K562 (cell line): ENCODE measurements at regions not wholly inside any gene's neighbourhood (a gene's known extent, or its start where the extent isn't known, plus 50 kb on each side); places are given as distances from the start of the nearest gene placed in this dataset.
A peak's percentile ranks its signal among the peaks of the same experiment; 100 is the strongest.

Experiments
- ATAC-seq: fragments of 200-7000 bp; cut with Tn5 transposase; 3 replicates; pipeline ENCODE4 v1.9.1; 2020; ENCODE audit warnings: moderate library complexity
- BruUV-seq: library from RNA; stranded (reverse); fragments of 400-500 nt; replicated peaks from 2 replicates; lab custom pipeline; 2021; lab: Mats Ljungman, UMichigan
- CTCF ChIA-PET: fragments of 300-600 bp; formaldehyde crosslinking; extraction: SDS; loops from one replicate; lab custom pipeline; 2021; ENCODE audit warnings: low intra/inter-chr PET ratio; lab: Yijun Ruan, JAX
- POLR2A ChIA-PET: fragments of 300-600, 350-650 bp; sonication (Branson Sonifier 250); formaldehyde crosslinking; extraction: SDS; loops from one replicate; lab custom pipeline; 2021; ENCODE audit warnings: antibody characterized with exemption, inconsistent platforms; lab: Yijun Ruan, JAX
- DNase-seq, 4 experiments: peaks; one replicate each; pipeline versions ENCODE4 v3.0.0 to v3.0.0-alpha.2; 2011 to 2018; ENCODE audit warnings: low spot score in 3 of 4, mixed read lengths in 3 of 4; ENCODE audit errors: extremely low read depth in 1 of 4
- FAIRE-seq: peaks from 2 replicates; lab custom pipeline; 2011; peaks lifted over from hg19 to GRCh38; lab: Jason Lieb, UNC
- H2AFZ ChIP-seq: 2 replicates; pipeline ENCODE4 v1.6.0; 2011; ENCODE audit warnings: low read depth, low read length, control low read depth, inconsistent platforms
- H3K27ac ChIP-seq: fragments of 200-600 bp; 3 replicates; pipeline ENCODE4 v1.8.0; 2011; ENCODE audit warnings: low read depth, mild to moderate bottlenecking, control low read depth, inconsistent platforms, low read length, moderate library complexity, mixed read lengths; ENCODE audit errors: extremely low read depth
- H3K27me3 ChIP-seq, 2 experiments: fragments of 300-600 bp in 1 of 2; 2 replicates in 1 of 2; 3 replicates in 1 of 2; pipeline versions ENCODE4 v1.6.0 to v1.8.0; 2011; ENCODE audit warnings: inconsistent platforms in 2 of 2, low read length in 2 of 2, mild to moderate bottlenecking in 1 of 2, mixed read lengths in 1 of 2, moderate library complexity in 1 of 2; ENCODE audit not compliant: control insufficient read depth in 2 of 2, insufficient read depth in 2 of 2
- H3K36me3 ChIP-seq: fragments of 300-600 bp; 3 replicates; pipeline ENCODE4 v1.8.0; 2011; ENCODE audit warnings: mild to moderate bottlenecking, low read length, inconsistent platforms; ENCODE audit not compliant: control insufficient read depth, insufficient read depth
- H3K4me1 ChIP-seq, 2 experiments: fragments of 200-600 bp in 1 of 2; replicated peaks in 1 of 2; 2 replicates in 1 of 2; 3 replicates in 1 of 2; pipeline versions ENCODE4 v1.5.1 to v1.8.0; 2011; ENCODE audit warnings: inconsistent platforms in 2 of 2, low read length in 2 of 2, mild to moderate bottlenecking in 1 of 2, mixed read lengths in 1 of 2, moderate library complexity in 1 of 2; ENCODE audit not compliant: control insufficient read depth in 2 of 2, insufficient read depth in 2 of 2
- H3K4me2 ChIP-seq: 2 replicates; pipeline ENCODE4 v1.6.1; 2011; ENCODE audit warnings: low read length, control low read depth, inconsistent platforms, mixed read lengths; ENCODE audit not compliant: insufficient read depth
- H3K4me3 ChIP-seq: fragments of 200-600 bp; sonication (generic), shearing (Covaris generic); 2 replicates; pipeline ENCODE4 v1.5.1; 2016; ENCODE audit warnings: control low read depth, inconsistent platforms
- H3K79me2 ChIP-seq: fragments of 200-600 bp; 3 replicates; pipeline ENCODE4 v1.8.0; 2011; ENCODE audit warnings: low read length, inconsistent platforms; ENCODE audit not compliant: control insufficient read depth, insufficient read depth
- H3K9ac ChIP-seq, 2 experiments: 2 replicates each; pipeline versions ENCODE4 v1.6.0 to v1.6.1; 2011; ENCODE audit warnings: low read depth in 2 of 2, low read length in 2 of 2, control low read depth in 1 of 2, inconsistent platforms in 1 of 2, mild to moderate bottlenecking in 1 of 2, mixed read lengths in 1 of 2; ENCODE audit not compliant: insufficient read depth in 1 of 2
- H3K9me1 ChIP-seq: one replicate; pipeline ENCODE4 v1.6.0; 2011; ENCODE audit warnings: inconsistent platforms, mild to moderate bottlenecking, low read length, moderate library complexity; ENCODE audit not compliant: control insufficient read depth, insufficient read depth
- H3K9me3 ChIP-seq: replicated peaks from 2 replicates; pipeline ENCODE4 v1.5.1; 2011; ENCODE audit warnings: low read depth, low read length, inconsistent platforms; ENCODE audit not compliant: control insufficient read depth, insufficient read depth
- H4K20me1 ChIP-seq: replicated peaks from 2 replicates; pipeline ENCODE4 v1.6.1; 2011; ENCODE audit warnings: low read length, inconsistent platforms, mixed read lengths; ENCODE audit not compliant: control insufficient read depth, insufficient read depth
- ARID1B ChIP-seq: fragments of 450-650 bp; IDR thresholded peaks from 2 replicates; pipeline ENCODE4 v1.6.1; 2016; ENCODE audit warnings: antibody characterized with exemption, mild to moderate bottlenecking, inconsistent platforms
- CCNT2 ChIP-seq: IDR thresholded peaks from 2 replicates; pipeline ENCODE4 v1.6.1; 2011; ENCODE audit warnings: borderline replicate concordance, low read depth, mild to moderate bottlenecking, moderate library complexity, mixed read lengths, low read length; ENCODE audit not compliant: insufficient read length; ENCODE audit errors: extremely low read depth
- MTA3 ChIP-seq: fragments of 450-650 bp; formaldehyde crosslinking; IDR thresholded peaks from 2 replicates; pipeline ENCODE4 v1.6.1; 2017; ENCODE audit warnings: mild to moderate bottlenecking, borderline replicate concordance
- MYC ChIP-seq, 2 experiments: fragments of 250-450 bp in 1 of 2; sonication (Bioruptor Pico) in 1 of 2; IDR thresholded peaks; 2 replicates each; pipeline versions ENCODE4 v1.5.1 to v1.6.1; 2012 to 2021; ENCODE audit warnings: low read depth in 2 of 2, borderline replicate concordance in 1 of 2, improper control_type of control experiment in 1 of 2, low read length in 1 of 2, mild to moderate bottlenecking in 1 of 2, moderate library complexity in 1 of 2
- MYNN ChIP-seq, 2 experiments: sonication (generic); formaldehyde crosslinking in 1 of 2; IDR thresholded peaks; 2 replicates each; pipeline versions ENCODE4 v1.5.0 to v1.6.1; 2016 to 2020; ENCODE audit warnings: antibody characterized with exemption in 1 of 2, missing genetic modification reagents in 1 of 2
- NR2C1 ChIP-seq, 2 experiments: fragments of 450-650 bp; IDR thresholded peaks; 2 replicates each; pipeline ENCODE4 v1.6.1; 2017; ENCODE audit warnings: mild to moderate bottlenecking in 2 of 2, antibody characterized with exemption in 1 of 2, inconsistent platforms in 1 of 2, missing compliant biosample characterization in 1 of 2, missing genetic modification characterization in 1 of 2
- RAD21 ChIP-seq, 2 experiments: fragments of 250-450 bp in 1 of 2; fragments of 450-650 bp in 1 of 2; sonication (Bioruptor Pico) in 1 of 2; formaldehyde crosslinking in 1 of 2; IDR thresholded peaks in 1 of 2; conservative IDR thresholded peaks in 1 of 2; 2 replicates each; pipeline versions ENCODE4 v1.4.0 to v1.8.0; 2020 to 2022; ENCODE audit warnings: mild to moderate bottlenecking in 2 of 2, moderate library complexity in 1 of 2
- XRCC4 ChIP-seq: IDR thresholded peaks from one replicate; pipeline ENCODE4 v1.6.1; 2011; ENCODE audit not compliant: insufficient read depth, insufficient read length; ENCODE audit errors: extremely low read depth
- ZBED1 ChIP-seq: IDR thresholded peaks from 2 replicates; pipeline ENCODE4 v1.6.1; 2014
- WGBS: fragments of 100-300 bp; shearing (Covaris generic); methylation state at CpG from one replicate; pipeline ENCODE4 v1.1.6; 2016; ENCODE audit warnings: low coverage, mixed read lengths; ENCODE audit not compliant: insufficient coverage; ENCODE audit errors: missing lambda C conversion rate; 5-methylcytosine and 5-hydroxymethylcytosine counted together
- in situ Hi-C: fragments of 300-500 bp; cut with MboI; formaldehyde crosslinking; loops from 4 replicates; pipeline ENCODE4 v1.15.0; 2018; ENCODE audit warnings: inconsistent platforms, mixed read lengths
- intact Hi-C: fragments of 100-400 bp; cut with micrococcal nuclease; formaldehyde crosslinking; loops from 2 replicates; pipeline ENCODE4 v1.14.2; 2022
- TF ChIP-seq, protein P1 (sequence below): sonication (generic); formaldehyde crosslinking; IDR thresholded peaks from 2 replicates; pipeline ENCODE4 v1.9.0; 2022; ENCODE audit warnings: mild to moderate bottlenecking, missing genetic modification reagents
- TF ChIP-seq, protein P2 (sequence below): fragments of 450-650 bp; IDR thresholded peaks from 2 replicates; pipeline ENCODE4 v1.6.1; 2016; ENCODE audit warnings: antibody characterized with exemption
- TF ChIP-seq, protein P3 (sequence below), 3 experiments: IDR thresholded peaks in 2 of 3; conservative IDR thresholded peaks in 1 of 3; 2 replicates each; pipeline ENCODE4 v1.5.1; 2011 to 2012; ENCODE audit warnings: low read length in 3 of 3, mild to moderate bottlenecking in 3 of 3, control low read depth in 2 of 3, improper control_type of control experiment in 1 of 3, inconsistent platforms in 1 of 3, low read depth in 1 of 3, mixed read lengths in 1 of 3, moderate library complexity in 1 of 3; ENCODE audit not compliant: insufficient read depth in 2 of 3

DNA sequence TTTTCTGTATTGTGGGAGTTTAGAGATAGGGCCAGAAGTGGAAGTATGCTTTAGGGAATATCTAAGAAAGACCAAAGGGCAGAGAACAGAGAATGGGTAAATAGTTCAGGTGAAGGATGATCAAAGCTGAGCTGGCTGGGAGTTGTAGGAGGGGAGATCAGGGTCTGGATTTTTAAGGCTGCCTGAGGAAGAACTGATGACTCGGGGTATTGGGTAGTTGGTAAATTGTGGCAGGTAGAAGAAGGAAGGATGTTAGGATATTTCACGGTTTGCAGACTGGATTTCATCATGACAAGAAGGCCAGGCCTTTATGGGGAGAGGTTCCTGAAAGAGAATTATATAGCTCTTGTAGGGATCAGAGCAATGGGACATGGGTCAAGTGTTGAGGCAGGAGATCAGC is 492.9 kb downstream of the UTRN start (continued):
- TF ChIP-seq, protein P1, sequence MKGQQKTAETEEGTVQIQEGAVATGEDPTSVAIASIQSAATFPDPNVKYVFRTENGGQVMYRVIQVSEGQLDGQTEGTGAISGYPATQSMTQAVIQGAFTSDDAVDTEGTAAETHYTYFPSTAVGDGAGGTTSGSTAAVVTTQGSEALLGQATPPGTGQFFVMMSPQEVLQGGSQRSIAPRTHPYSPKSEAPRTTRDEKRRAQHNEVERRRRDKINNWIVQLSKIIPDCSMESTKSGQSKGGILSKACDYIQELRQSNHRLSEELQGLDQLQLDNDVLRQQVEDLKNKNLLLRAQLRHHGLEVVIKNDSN = no peak
- TF ChIP-seq ARID1B = no peak
- no peak for TF ChIP-seq MYNN (IDR thresholded peaks at IDR 0.05)
- TF ChIP-seq MYNN (CRISPR knock-in tag; IDR thresholded peaks at IDR 0.05) = no peak
- no peak for TF ChIP-seq ZBED1
- no peak for TF ChIP-seq MYC (IDR thresholded peaks at IDR 0.05; ENCODE audit: low read depth, low read length)
- TF ChIP-seq MYC (CRISPR knock-in tag; IDR thresholded peaks at IDR 0.05; ENCODE audit: borderline replicate concordance, low read depth) = no peak

DNA sequence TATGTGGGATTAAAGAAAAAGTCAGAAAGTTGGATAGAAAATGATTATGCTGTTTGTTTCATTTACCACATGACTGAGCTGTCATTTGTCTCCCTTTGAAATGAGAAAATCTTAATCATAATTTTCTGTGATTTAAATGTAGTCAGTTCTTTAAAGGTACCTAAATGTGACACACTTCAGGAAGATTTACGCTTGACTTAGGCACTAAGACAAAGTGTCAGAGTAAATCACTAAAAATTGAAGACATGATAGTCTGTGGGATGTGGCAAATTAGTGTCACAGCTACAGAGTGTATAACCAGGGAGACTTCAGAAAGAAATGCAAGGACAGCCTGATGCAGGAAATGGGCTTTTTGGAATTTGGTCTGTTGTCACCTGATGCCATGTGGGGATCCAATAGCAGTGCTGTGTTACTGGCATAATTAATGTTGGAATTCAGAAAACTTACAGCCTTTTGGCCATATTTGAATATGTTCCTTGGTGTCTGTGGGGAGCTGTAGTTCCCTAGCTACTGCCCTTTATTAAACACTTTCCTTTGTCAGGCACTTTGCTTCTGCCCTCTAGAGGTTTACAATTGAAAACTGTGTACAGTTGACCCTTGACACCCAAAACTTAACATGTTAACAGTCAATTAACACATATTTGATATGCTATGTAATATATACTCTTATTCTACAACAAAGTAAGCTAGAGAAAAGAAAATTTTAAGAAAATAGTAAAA is 493.8 kb downstream of the UTRN start:
- Histone ChIP-seq H3K9me1 (no peaks in the 10 kb centered on the region), H4K20me1 (no peaks in the 10 kb centered on the region), H3K27ac (no peak overlapping the region), H3K27me3 (no peaks in the 10 kb centered on the region), H3K4me1 (no peaks in the 10 kb centered on the region), H3K4me2 (no peak overlapping the region), H3K79me2 (no peaks in the 10 kb centered on the region), H3K9me3 (no peaks in the 10 kb centered on the region), H3K9ac (no peak overlapping the region), H3K36me3 (no peaks in the 10 kb centered on the region), H3K4me3 (no peak overlapping the region), H2AFZ (no peak overlapping the region)
- FAIRE-seq (no peak), ATAC-seq (peak; percentile 60; the same call in 1 of the 3 replicates), DNase-seq (no peak)
- 80% methylated on average over 1 of the region's 1 CpG for WGBS
- ChIA-PET CTCF (no interaction called here), POLR2A (no interaction called here)
- intact Hi-C loops (loop anchor here (1.0 kb wide), 1 partner anchor 194 kb away; no protein-coding TSS in a partner anchor), in situ Hi-C loops (no loop called here)
- no TSS peak for BruUV-seq
- TF ChIP-seq XRCC4 = no peak
- TF ChIP-seq, protein P2, sequence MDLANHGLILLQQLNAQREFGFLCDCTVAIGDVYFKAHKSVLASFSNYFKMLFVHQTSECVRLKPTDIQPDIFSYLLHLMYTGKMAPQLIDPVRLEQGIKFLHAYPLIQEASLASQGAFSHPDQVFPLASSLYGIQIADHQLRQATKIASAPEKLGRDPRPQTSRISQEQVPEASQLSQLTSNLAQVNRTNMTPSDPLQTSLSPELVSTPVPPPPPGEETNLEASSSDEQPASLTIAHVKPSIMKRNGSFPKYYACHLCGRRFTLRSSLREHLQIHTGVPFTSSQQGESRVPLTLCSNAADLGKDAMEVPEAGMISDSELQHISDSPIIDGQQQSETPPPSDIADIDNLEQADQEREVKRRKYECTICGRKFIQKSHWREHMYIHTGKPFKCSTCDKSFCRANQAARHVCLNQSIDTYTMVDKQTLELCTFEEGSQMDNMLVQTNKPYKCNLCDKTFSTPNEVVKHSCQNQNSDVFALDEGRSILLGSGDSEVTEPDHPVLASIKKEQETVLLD = no peak
- TF ChIP-seq MTA3 = no peak
- TF ChIP-seq RAD21 (CRISPR knock-in tag; conservative IDR thresholded peaks at IDR 0.05 in 1 of 2, IDR thresholded peaks at IDR 0.05 in 1 of 2) = peak in 1 of 2 experiments; percentile 45; a peak in 2 of 4 replicates
- no peak for TF ChIP-seq NR2C1 (IDR thresholded peaks at IDR 0.05)
- peak; percentile 82 for TF ChIP-seq NR2C1 (tag; IDR thresholded peaks at IDR 0.05)
- TF ChIP-seq CCNT2 = no peak
- TF ChIP-seq, protein P3, sequence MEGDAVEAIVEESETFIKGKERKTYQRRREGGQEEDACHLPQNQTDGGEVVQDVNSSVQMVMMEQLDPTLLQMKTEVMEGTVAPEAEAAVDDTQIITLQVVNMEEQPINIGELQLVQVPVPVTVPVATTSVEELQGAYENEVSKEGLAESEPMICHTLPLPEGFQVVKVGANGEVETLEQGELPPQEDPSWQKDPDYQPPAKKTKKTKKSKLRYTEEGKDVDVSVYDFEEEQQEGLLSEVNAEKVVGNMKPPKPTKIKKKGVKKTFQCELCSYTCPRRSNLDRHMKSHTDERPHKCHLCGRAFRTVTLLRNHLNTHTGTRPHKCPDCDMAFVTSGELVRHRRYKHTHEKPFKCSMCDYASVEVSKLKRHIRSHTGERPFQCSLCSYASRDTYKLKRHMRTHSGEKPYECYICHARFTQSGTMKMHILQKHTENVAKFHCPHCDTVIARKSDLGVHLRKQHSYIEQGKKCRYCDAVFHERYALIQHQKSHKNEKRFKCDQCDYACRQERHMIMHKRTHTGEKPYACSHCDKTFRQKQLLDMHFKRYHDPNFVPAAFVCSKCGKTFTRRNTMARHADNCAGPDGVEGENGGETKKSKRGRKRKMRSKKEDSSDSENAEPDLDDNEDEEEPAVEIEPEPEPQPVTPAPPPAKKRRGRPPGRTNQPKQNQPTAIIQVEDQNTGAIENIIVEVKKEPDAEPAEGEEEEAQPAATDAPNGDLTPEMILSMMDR (IDR thresholded peaks at IDR 0.05 in 2 of 3, conservative IDR thresholded peaks at IDR 0.05 in 1 of 3; ENCODE audit: insufficient read depth in 2 of 3, low read depth in 1 of 3, low read length in 3 of 3) = peak in 2 of 3 experiments; percentile 18 to 31; a peak in 1 of 6 replicates
